ENCODE measurements at regions not wholly inside any gene's neighbourhood (a gene's known extent, or its start where the extent isn't known, plus 50 kb on each side); places are given as distances from the start of the nearest gene placed in this dataset.

- H3K36me3 ChIP-seq (ENCODE audit: insufficient read depth, low read length), result no peaks in the 10 kb centered on the region
- H3K4me1 ChIP-seq (ENCODE audit: insufficient read depth, low read length), result 0 out of 2 replicates have a peak, but pooled peaks cover 1% of the 10 kb centered on the region
- no peaks in the 10 kb centered on the region; the same call in 1 of the 2 replicates for H3K9me3 ChIP-seq (ENCODE audit: control insufficient read depth, insufficient read depth, low read length)
- no peak overlapping the region for H3K9ac ChIP-seq (ENCODE audit: low read depth, low read length)
These were observed 73.9 kb upstream of the LPP start for GRCh38 chr3:188080091-188080490.

GRCh38 chr3:188082031-188082430 lies 71.9 kb upstream of the LPP start:
- Histone ChIP-seq H3K36me3 (ENCODE audit: insufficient read depth, low read length) (no peaks in the 10 kb centered on the region), H3K9me3 (ENCODE audit: control insufficient read depth, insufficient read depth, low read length) (no peaks in the 10 kb centered on the region; the same call in 1 of the 2 replicates), H3K4me1 (ENCODE audit: insufficient read depth, low read length) (peaks cover 6% of the 10 kb centered on the region; the same call in 1 of the 2 replicates), H3K9ac (ENCODE audit: low read depth, low read length) (no peak overlapping the region)

- Histone ChIP-seq H3K36me3 (ENCODE audit: insufficient read depth, low read length) (no peaks in the 10 kb centered on the region), H3K9ac (ENCODE audit: low read depth, low read length) (no peak overlapping the region), H3K9me3 (ENCODE audit: control insufficient read depth, insufficient read depth, low read length) (no peaks in the 10 kb centered on the region; the same call in 1 of the 2 replicates), H3K4me1 (ENCODE audit: insufficient read depth, low read length) (peaks cover 6% of the 10 kb centered on the region; the same call in 1 of the 2 replicates)
These were observed 71.5 kb upstream of the LPP start for GRCh38 chr3:188082450-188082849.

- Histone ChIP-seq H3K4me1 (ENCODE audit: insufficient read depth, low read length) (peaks cover 6% of the 10 kb centered on the region; the same call in 1 of the 2 replicates), H3K9me3 (ENCODE audit: control insufficient read depth, insufficient read depth, low read length) (no peaks in the 10 kb centered on the region; the same call in 1 of the 2 replicates), H3K9ac (ENCODE audit: low read depth, low read length) (no peak overlapping the region), H3K36me3 (ENCODE audit: insufficient read depth, low read length) (no peaks in the 10 kb centered on the region)
These were observed 70.9 kb upstream of the LPP start for GRCh38 chr3:188083011-188083410.

GRCh38 chr3:188084752-188085583 lies 69.0 kb upstream of the LPP start:
- no peaks in the 10 kb centered on the region for H3K36me3 ChIP-seq (ENCODE audit: insufficient read depth, low read length)
- H3K9ac ChIP-seq (ENCODE audit: low read depth, low read length), result no peak overlapping the region
- peaks cover 6% of the 10 kb centered on the region; the same call in 1 of the 2 replicates for H3K4me1 ChIP-seq (ENCODE audit: insufficient read depth, low read length)
- no peaks in the 10 kb centered on the region for H3K9me3 ChIP-seq (ENCODE audit: control insufficient read depth, insufficient read depth, low read length)

GRCh38 chr3:188085584-188086560 lies 68.1 kb upstream of the LPP start:
- Histone ChIP-seq H3K9me3 (ENCODE audit: control insufficient read depth, insufficient read depth, low read length) (no peaks in the 10 kb centered on the region), H3K4me1 (ENCODE audit: insufficient read depth, low read length) (peaks cover 6% of the 10 kb centered on the region; the same call in 1 of the 2 replicates), H3K9ac (ENCODE audit: low read depth, low read length) (no peak overlapping the region), H3K36me3 (ENCODE audit: insufficient read depth, low read length) (no peaks in the 10 kb centered on the region)

GRCh38 chr3:188088948-188089685 lies 64.8 kb upstream of the LPP start:
- no peaks in the 10 kb centered on the region for H3K36me3 ChIP-seq (ENCODE audit: insufficient read depth, low read length)
- H3K9me3 ChIP-seq (ENCODE audit: control insufficient read depth, insufficient read depth, low read length), result no peaks in the 10 kb centered on the region
- H3K9ac ChIP-seq (ENCODE audit: low read depth, low read length), result no peak overlapping the region
- peaks cover 6% of the 10 kb centered on the region; the same call in 1 of the 2 replicates for H3K4me1 ChIP-seq (ENCODE audit: insufficient read depth, low read length)

GRCh38 chr3:188090620-188091309 lies 63.2 kb upstream of the LPP start:
- Histone ChIP-seq H3K9ac (ENCODE audit: low read depth, low read length) (no peak overlapping the region), H3K36me3 (ENCODE audit: insufficient read depth, low read length) (no peaks in the 10 kb centered on the region), H3K4me1 (ENCODE audit: insufficient read depth, low read length) (no peaks in the 10 kb centered on the region), H3K9me3 (ENCODE audit: control insufficient read depth, insufficient read depth, low read length) (no peaks in the 10 kb centered on the region)

DNA sequence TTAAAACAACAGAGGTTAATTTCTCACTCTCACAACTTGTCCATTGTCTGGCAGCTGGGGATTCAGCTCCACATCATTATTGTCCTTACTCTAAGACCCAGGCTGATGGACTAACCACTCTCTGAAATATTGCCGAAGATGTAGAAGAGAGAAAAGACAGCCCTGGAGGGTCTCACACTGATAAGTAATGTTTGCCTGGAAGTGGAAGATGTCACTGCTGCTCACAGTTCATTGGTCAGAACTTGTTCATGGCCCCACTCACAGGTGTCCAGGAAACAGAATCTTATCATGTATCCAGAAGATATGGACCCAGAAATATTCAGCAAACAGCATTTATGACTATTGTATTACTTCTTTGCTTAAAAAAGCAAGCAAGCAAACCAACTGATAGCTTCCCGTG lies 62.2 kb upstream of the LPP start:
- no peaks in the 10 kb centered on the region for H3K36me3 ChIP-seq (ENCODE audit: insufficient read depth, low read length)
- no peaks in the 10 kb centered on the region for H3K4me1 ChIP-seq (ENCODE audit: insufficient read depth, low read length)
- H3K9ac ChIP-seq (ENCODE audit: low read depth, low read length), result no peak overlapping the region
- no peaks in the 10 kb centered on the region for H3K9me3 ChIP-seq (ENCODE audit: control insufficient read depth, insufficient read depth, low read length)

- Histone ChIP-seq H3K36me3 (ENCODE audit: insufficient read depth, low read length) (no peaks in the 10 kb centered on the region), H3K9ac (ENCODE audit: low read depth, low read length) (no peak overlapping the region), H3K4me1 (ENCODE audit: insufficient read depth, low read length) (no peaks in the 10 kb centered on the region), H3K9me3 (ENCODE audit: control insufficient read depth, insufficient read depth, low read length) (no peaks in the 10 kb centered on the region)
These were observed 61.3 kb upstream of the LPP start for GRCh38 chr3:188092648-188093047.

DNA sequence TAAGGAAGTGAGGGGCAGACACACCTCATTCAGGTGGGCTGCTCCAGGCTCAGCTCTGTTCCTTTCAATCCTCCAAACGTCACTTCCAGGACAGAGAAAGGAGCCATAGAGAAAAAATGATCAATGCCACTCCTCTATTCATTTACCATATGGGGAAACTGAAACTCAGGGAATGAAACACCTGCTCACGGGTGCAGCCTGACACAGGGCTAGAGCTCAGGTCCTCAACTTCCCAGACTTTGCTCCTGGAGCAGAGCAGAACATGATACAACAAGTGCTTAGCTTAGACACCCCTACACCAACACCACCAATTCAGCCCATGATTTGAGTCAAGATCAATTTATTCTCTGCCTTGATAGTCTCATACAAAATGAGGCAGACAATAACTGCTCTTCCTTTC lies 58.5 kb upstream of the LPP start:
- no peaks in the 10 kb centered on the region for H3K9me3 ChIP-seq (ENCODE audit: control insufficient read depth, insufficient read depth, low read length)
- H3K9ac ChIP-seq (ENCODE audit: low read depth, low read length), result no peak overlapping the region
- H3K4me1 ChIP-seq (ENCODE audit: insufficient read depth, low read length), result no peaks in the 10 kb centered on the region
- no peaks in the 10 kb centered on the region for H3K36me3 ChIP-seq (ENCODE audit: insufficient read depth, low read length)

DNA sequence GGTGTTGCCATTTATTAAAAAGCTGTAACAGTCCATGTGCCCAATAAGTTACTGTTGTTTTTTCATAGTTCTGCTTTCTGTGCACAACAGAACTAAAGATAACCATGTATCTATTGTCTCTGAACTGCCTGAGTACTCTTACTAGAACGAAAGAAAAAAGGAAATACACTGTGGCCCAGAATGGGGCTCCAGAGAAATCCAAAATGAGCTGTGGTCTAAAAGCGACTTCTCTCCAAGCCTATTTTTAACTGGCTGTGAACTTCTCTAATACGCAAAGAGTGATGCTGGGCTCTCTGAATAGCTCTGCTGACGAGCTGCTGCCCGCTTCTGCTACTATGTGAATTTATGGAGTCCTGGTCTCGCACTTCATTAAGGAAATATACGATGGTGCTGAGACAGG lies 56.2 kb upstream of the LPP start:
- Histone ChIP-seq H3K36me3 (ENCODE audit: insufficient read depth, low read length) (no peaks in the 10 kb centered on the region), H3K9ac (ENCODE audit: low read depth, low read length) (no peak overlapping the region), H3K9me3 (ENCODE audit: control insufficient read depth, insufficient read depth, low read length) (peaks cover 5% of the 10 kb centered on the region; the same call in 1 of the 2 replicates), H3K4me1 (ENCODE audit: insufficient read depth, low read length) (no peaks in the 10 kb centered on the region)

GRCh38 chr3:188099907-188100306 lies 54.0 kb upstream of the LPP start:
- Histone ChIP-seq H3K9me3 (ENCODE audit: control insufficient read depth, insufficient read depth, low read length) (peaks cover 5% of the 10 kb centered on the region; the same call in 1 of the 2 replicates), H3K4me1 (ENCODE audit: insufficient read depth, low read length) (no peaks in the 10 kb centered on the region), H3K36me3 (ENCODE audit: insufficient read depth, low read length) (no peaks in the 10 kb centered on the region), H3K9ac (ENCODE audit: low read depth, low read length) (no peak overlapping the region)

All from ES-I3 (cell line).